Hepatocyte (in vitro differentiated cells): ENCODE measurements at regions not wholly inside any gene's neighbourhood (a gene's known extent, or its start where the extent isn't known, plus 50 kb on each side); places are given as distances from the start of the nearest gene placed in this dataset.

Source experiments
- DNase-seq: peaks from one replicate; pipeline ENCODE4 v3.0.0-alpha.2; 2016; ENCODE audit warnings: low spot score
- H2AFZ ChIP-seq: fragments of 200-600 bp; sonication (generic); 2 replicates; pipeline ENCODE4 v1.6.0; 2016; ENCODE audit warnings: antibody characterized with exemption, mild to moderate bottlenecking
- H3K27ac ChIP-seq: fragments of 200-600 bp; sonication (generic); 2 replicates; pipeline ENCODE4 v1.5.1; 2016; ENCODE audit warnings: mild to moderate bottlenecking
- H3K27me3 ChIP-seq: fragments of 200-600 bp; sonication (generic); 2 replicates; pipeline ENCODE4 v1.6.1; 2016
- H3K36me3 ChIP-seq: fragments of 200-600 bp; sonication (generic); replicated peaks from 2 replicates; pipeline ENCODE4 v1.5.1; 2016; ENCODE audit warnings: low read depth; ENCODE audit not compliant: insufficient read depth
- H3K4me1 ChIP-seq: fragments of 200-600 bp; sonication (generic); 2 replicates; pipeline ENCODE4 v1.5.1; 2016; ENCODE audit warnings: mild to moderate bottlenecking, moderate library complexity; ENCODE audit not compliant: insufficient read depth
- H3K4me2 ChIP-seq: fragments of 200-600 bp; sonication (generic); 2 replicates; pipeline ENCODE4 v1.6.0; 2016
- H3K4me3 ChIP-seq: fragments of 200-600 bp; sonication (generic); 2 replicates; pipeline ENCODE4 v1.5.1; 2016; ENCODE audit warnings: mild to moderate bottlenecking
- H3K79me2 ChIP-seq: fragments of 200-600 bp; sonication (generic); 2 replicates; pipeline ENCODE4 v1.6.0; 2017; ENCODE audit warnings: mild to moderate bottlenecking
- H3K9me2 ChIP-seq: fragments of 200-600 bp; sonication (generic); replicated peaks from 2 replicates; pipeline ENCODE4 v1.6.0; 2017; ENCODE audit warnings: mild to moderate bottlenecking; ENCODE audit not compliant: insufficient read depth
- H3K9me3 ChIP-seq: fragments of 200-600 bp; sonication (generic); 2 replicates; pipeline ENCODE4 v1.5.1; 2016; ENCODE audit warnings: low read depth, mild to moderate bottlenecking
- H4K20me1 ChIP-seq: fragments of 200-600 bp; sonication (generic); 2 replicates; pipeline ENCODE4 v1.6.0; 2016; ENCODE audit warnings: mild to moderate bottlenecking; ENCODE audit not compliant: insufficient read depth, poor library complexity, severe bottlenecking
- CTCF ChIP-seq: fragments of 200-600 bp; sonication (generic); IDR thresholded peaks from 2 replicates; pipeline ENCODE4 v1.5.1; 2016; ENCODE audit warnings: antibody characterized with exemption, mild to moderate bottlenecking; ENCODE audit not compliant: poor library complexity
- EZH2 ChIP-seq: fragments of 200-600 bp; sonication (generic); IDR thresholded peaks from 2 replicates; pipeline ENCODE4 v1.6.1; 2016; ENCODE audit warnings: antibody characterized with exemption, mild to moderate bottlenecking, borderline replicate concordance
- EZH2phosphoT487 ChIP-seq: fragments of 200-600 bp; sonication (generic); IDR thresholded peaks from one replicate; pipeline ENCODE4 v1.6.1; 2018; ENCODE audit warnings: antibody characterized with exemption, mild to moderate bottlenecking, low read depth, moderate library complexity; ENCODE audit not compliant: unreplicated experiment, severe bottlenecking
- WGBS: methylation state at CpG from one replicate; pipeline ENCODE4 v1.1.6; 2016; ENCODE audit warnings: low lambda C conversion rate; ENCODE audit errors: missing lambda C conversion rate; 5-methylcytosine and 5-hydroxymethylcytosine counted together

- Histone ChIP-seq H3K27ac (no peak overlapping the region), H3K4me1 (no peaks in the 10 kb centered on the region), H2AFZ (no peak overlapping the region), H3K4me2 (no peak overlapping the region), H3K27me3 (no peaks in the 10 kb centered on the region), H3K79me2 (no peaks in the 10 kb centered on the region), H4K20me1 (no peaks in the 10 kb centered on the region), H3K9me2 (no peaks in the 10 kb centered on the region), H3K9me3 (no peaks in the 10 kb centered on the region), H3K36me3 (no peaks in the 10 kb centered on the region), H3K4me3 (no peak overlapping the region)
- 79% methylated on average over 2 of the region's 2 CpGs for WGBS
- no peak for DNase-seq
- TF ChIP-seq EZH2phosphoT487 (no peak), CTCF (no peak), EZH2 (no peak)
Observed at GRCh38 chrX:131917588-131917987, 105.5 kb upstream of the STK26 start.

DNA sequence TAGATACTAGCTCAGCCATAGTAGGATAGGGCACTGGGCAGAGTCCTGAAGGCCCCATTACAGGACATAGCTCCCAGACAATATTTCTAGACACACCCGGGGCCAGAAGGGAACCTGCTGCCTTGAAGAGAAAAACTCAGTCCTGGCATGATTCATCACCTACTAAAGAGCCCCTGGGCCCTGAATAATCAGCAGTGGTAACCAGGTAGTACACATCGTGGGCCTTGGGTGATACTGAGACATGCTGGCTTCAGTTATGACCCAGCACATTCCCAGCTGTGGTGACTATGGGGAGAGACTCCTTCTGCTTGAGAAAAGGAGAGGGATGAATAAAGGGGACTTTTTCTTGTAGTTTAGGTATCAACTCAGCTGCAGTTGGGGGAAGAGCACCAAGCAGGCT, 104.3 kb upstream of the STK26 start:
- no peak overlapping the region for H3K4me3 ChIP-seq
- TF ChIP-seq EZH2 = no peak
- TF ChIP-seq CTCF = no peak
- no peak for TF ChIP-seq EZH2phosphoT487
- no peak for DNase-seq
- no peak overlapping the region for H3K4me2 ChIP-seq
- H4K20me1 ChIP-seq = no peaks in the 10 kb centered on the region
- H3K36me3 ChIP-seq = no peaks in the 10 kb centered on the region
- no peaks in the 10 kb centered on the region for H3K9me3 ChIP-seq
- H3K4me1 ChIP-seq = no peaks in the 10 kb centered on the region
- no peak overlapping the region for H3K27ac ChIP-seq
- H3K9me2 ChIP-seq = no peaks in the 10 kb centered on the region
- H2AFZ ChIP-seq = no peak overlapping the region
- 63% methylated on average over 2 of the region's 2 CpGs for WGBS
- no peaks in the 10 kb centered on the region for H3K27me3 ChIP-seq
- no peaks in the 10 kb centered on the region for H3K79me2 ChIP-seq

DNA sequence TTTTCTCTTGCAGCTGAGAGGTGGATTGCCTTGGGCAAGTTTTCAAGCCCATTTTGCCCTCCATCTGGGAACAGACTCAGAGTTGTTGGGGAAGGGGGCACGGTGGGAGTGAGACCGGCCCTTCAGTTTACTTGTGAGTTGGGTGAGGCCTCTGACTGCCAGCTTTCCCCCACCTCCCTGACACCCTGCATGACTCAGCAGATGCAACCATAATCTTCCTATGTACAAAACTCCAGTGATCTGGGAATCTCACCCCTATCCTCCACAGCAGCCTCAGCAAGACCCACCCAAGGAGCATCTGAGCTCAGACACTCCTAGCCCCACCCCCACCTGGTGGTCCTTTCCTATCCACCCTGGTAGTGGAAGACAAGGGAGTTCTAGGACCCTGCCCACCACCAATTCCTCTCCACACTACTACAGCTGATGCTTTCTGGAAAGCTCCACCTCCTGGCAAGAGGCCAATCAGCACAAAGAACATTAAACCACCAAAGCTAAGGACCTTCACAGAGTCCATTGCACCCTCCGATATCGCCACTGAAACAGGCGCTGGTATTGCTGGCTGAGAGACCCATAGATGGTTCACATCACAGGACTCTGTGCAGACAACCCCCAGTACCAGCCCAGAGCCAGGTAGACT, 99.4 kb upstream of the STK26 start:
- no peak for TF ChIP-seq CTCF
- TF ChIP-seq EZH2 = no peak
- TF ChIP-seq EZH2phosphoT487 = no peak
- Histone ChIP-seq H3K4me3 (no peak overlapping the region), H3K27ac (no peak overlapping the region), H3K79me2 (no peaks in the 10 kb centered on the region), H3K4me1 (no peaks in the 10 kb centered on the region), H2AFZ (no peak overlapping the region), H3K9me2 (no peaks in the 10 kb centered on the region), H3K27me3 (no peaks in the 10 kb centered on the region), H3K4me2 (no peak overlapping the region), H4K20me1 (no peaks in the 10 kb centered on the region), H3K9me3 (no peaks in the 10 kb centered on the region), H3K36me3 (no peaks in the 10 kb centered on the region)
- no peak for DNase-seq
- WGBS = 88% methylated on average over 4 of the region's 5 CpGs

DNA sequence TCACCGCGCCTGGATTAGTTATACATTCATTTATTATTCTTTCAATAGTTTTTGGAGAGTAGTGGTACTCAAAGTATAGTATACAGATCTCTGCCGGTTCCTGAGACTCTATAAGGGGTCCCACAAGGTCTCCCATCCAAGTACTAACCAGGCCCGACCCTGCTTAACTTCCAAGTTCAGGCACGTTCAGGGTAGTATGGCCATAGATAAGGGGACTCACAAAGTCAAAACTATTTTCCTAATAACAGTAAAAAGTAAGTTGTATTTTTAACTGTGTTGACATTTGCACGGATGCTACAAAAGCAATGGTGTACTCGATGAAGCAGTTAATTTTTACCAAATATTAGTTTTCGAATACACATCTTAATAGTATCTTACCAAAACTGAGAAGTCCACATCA, 84.4 kb upstream of the STK26 start:
- H3K27me3 ChIP-seq = no peaks in the 10 kb centered on the region

More for the DNA sequence above, 84.4 kb upstream of the STK26 start:
- H3K9me2 ChIP-seq = no peaks in the 10 kb centered on the region
- no peaks in the 10 kb centered on the region for H3K36me3 ChIP-seq
- H3K4me3 ChIP-seq = no peak overlapping the region
- H3K4me1 ChIP-seq = no peaks in the 10 kb centered on the region
- TF ChIP-seq EZH2phosphoT487 (no peak), EZH2 (no peak), CTCF (no peak)
- no peak overlapping the region for H2AFZ ChIP-seq
- H3K27ac ChIP-seq = no peak overlapping the region
- H3K9me3 ChIP-seq = no peaks in the 10 kb centered on the region
- no peak overlapping the region for H3K4me2 ChIP-seq
- no peak for DNase-seq
- WGBS = 83% methylated on average over 8 of the region's 8 CpGs
- H4K20me1 ChIP-seq = no peaks in the 10 kb centered on the region
- H3K79me2 ChIP-seq = no peaks in the 10 kb centered on the region
